ENCODE measurements at regions not wholly inside any gene's neighbourhood (a gene's known extent, or its start where the extent isn't known, plus 50 kb on each side); places are given as distances from the start of the nearest gene placed in this dataset.

- no peak for DNase-seq
- in situ Hi-C loops (cut with MboI; ENCODE audit: low pct_unique_long_range_greater_than_20kb, low sequenced_read_pairs) = no loop called here
Observed at GRCh38 chr2:83654091-83654611, 804.9 kb downstream of the SUCLG1 start.

DNA sequence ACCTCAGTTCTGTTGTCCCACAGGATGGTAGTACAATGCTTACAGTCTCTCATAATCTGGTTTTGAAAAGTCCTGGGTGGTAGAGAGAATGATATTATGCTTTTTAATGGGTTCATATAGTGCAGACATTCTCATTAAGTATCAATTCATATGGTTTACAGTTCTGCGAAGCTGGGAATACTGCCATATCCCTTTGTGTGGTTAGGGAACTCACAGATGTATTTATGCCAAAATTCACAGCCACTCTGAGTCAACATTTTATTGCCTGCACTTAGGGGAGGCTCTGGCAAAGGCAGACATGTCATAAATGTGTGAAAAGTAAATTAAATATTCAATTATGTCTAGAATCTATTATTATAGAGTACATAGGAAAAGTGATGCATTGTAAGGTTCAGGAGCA lies 808.2 kb downstream of the SUCLG1 start:
- in situ Hi-C loops (cut with MboI; ENCODE audit: low pct_unique_long_range_greater_than_20kb, low sequenced_read_pairs) = no loop called here
- DNase-seq = no peak

- DNase-seq = no peak
Observed at GRCh38 chr2:83650161-83650560, 808.9 kb downstream of the SUCLG1 start.

GRCh38 chr2:83640506-83640905 lies 818.6 kb downstream of the SUCLG1 start:
- in situ Hi-C loops (cut with MboI; ENCODE audit: low pct_unique_long_range_greater_than_20kb, low sequenced_read_pairs) = no loop called here
- no peak for DNase-seq

More at GRCh38 chr2:83650161-83650560, 808.9 kb downstream of the SUCLG1 start:
- in situ Hi-C loops (cut with MboI; ENCODE audit: low pct_unique_long_range_greater_than_20kb, low sequenced_read_pairs) = no loop called here

GRCh38 chr2:83633423-83633822 lies 825.7 kb downstream of the SUCLG1 start:
- no peak for DNase-seq
- in situ Hi-C loops (cut with MboI; ENCODE audit: low pct_unique_long_range_greater_than_20kb, low sequenced_read_pairs) = no loop called here

DNA sequence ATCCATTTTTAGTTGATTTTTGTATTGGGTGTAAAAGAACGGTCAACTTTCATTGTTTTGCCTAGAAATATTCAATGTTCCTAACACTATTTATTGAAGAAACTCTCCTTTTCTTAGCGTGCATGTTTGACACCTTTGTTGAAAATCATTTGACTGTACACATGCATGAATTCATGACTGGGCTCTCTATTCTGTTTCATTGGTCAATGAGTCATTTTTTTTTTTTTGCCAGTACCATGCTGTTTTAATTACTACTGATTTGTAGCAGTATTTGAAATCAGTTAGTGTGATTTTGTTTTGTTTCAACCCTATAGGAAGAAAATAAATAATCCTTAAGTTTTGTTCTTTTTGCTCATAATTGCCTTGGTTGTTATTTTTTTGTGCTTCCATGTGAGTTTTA lies 828.7 kb downstream of the SUCLG1 start:
- no peak for DNase-seq
- in situ Hi-C loops (cut with MboI; ENCODE audit: low pct_unique_long_range_greater_than_20kb, low sequenced_read_pairs) = no loop called here

DNA sequence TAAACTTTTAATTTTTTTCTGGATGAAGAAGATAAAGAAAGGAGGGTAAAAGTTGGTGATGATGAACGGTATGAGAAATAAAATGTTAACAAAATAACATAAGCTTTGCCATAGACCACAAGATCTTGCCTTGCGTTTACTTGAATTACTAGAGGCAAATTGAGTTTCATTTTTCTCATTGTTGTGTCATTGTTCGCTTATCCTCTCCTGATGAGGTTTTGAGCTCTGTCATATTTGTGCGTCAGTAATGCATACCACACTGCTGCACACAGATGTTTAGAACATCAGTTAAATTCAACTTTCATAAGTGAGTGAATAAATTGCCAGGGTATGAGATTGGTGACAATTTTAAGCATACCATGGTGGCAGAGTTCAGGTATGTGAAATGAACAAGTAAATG lies 843.6 kb downstream of the SUCLG1 start:
- DNase-seq = no peak
- in situ Hi-C loops (cut with MboI; ENCODE audit: low pct_unique_long_range_greater_than_20kb, low sequenced_read_pairs) = no loop called here

- DNase-seq = no peak
- in situ Hi-C loops (cut with MboI; ENCODE audit: low pct_unique_long_range_greater_than_20kb, low sequenced_read_pairs) = no loop called here
Observed at GRCh38 chr2:83613178-83613577, 845.9 kb downstream of the SUCLG1 start.

DNA sequence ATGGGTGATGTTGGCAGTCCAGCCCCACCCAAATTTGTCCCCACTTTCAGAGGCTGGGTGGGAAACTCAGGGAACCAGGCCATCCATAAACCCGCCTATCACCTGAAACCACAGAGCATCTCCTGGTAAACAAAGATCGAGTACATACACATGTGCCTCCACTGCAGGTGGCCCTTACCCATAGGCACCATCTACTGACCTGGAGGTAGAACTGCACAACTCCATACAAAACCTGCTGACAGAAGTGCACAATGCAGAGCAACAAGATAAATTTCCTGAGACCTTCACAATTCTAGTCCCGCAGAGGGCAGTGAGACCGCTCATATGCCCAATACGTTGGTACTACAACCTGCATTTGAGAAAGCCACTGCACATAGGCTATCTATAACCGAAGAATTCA lies 856.3 kb downstream of the SUCLG1 start:
- in situ Hi-C loops (cut with MboI; ENCODE audit: low pct_unique_long_range_greater_than_20kb, low sequenced_read_pairs) = no loop called here
- DNase-seq = no peak

- in situ Hi-C loops (cut with MboI; ENCODE audit: low pct_unique_long_range_greater_than_20kb, low sequenced_read_pairs) = no loop called here
Observed at GRCh38 chr2:83596592-83597282, 862.3 kb downstream of the SUCLG1 start.

GRCh38 chr2:83595926-83596325 lies 863.2 kb downstream of the SUCLG1 start:
- no peak for DNase-seq
- in situ Hi-C loops (cut with MboI; ENCODE audit: low pct_unique_long_range_greater_than_20kb, low sequenced_read_pairs) = no loop called here

More at GRCh38 chr2:83596592-83597282, 862.3 kb downstream of the SUCLG1 start:
- DNase-seq = no peak

DNA sequence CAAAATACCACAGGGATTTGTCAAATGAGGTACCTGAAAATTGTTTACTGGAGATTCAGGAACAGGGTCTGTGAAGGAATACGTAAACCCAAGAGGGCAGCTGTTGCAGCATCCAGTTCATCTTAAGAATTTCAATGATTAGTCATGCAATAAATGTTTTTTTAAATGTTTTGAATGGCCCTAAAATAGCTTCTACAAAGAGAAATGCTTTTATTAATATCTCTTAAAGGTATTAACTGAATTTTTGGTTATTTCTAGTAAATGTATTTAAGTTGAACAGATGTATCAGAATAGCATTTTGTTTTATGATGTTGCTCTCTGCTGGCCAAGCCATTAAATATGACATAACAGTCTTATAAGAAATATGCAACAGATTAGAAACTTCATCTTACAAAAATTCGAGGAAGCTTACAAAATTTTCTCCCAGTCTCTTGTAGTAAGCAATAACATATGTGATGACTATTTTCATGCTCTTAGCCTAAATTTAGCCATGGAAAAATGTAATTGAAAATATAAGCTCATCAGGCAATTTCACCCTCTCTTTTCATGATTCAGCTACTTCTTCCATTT lies 863.9 kb downstream of the SUCLG1 start:
- DNase-seq = no peak
- in situ Hi-C loops (cut with MboI; ENCODE audit: low pct_unique_long_range_greater_than_20kb, low sequenced_read_pairs) = no loop called here

GRCh38 chr2:83594241-83595120 lies 864.6 kb downstream of the SUCLG1 start:
- in situ Hi-C loops (cut with MboI; ENCODE audit: low pct_unique_long_range_greater_than_20kb, low sequenced_read_pairs) = no loop called here
- no peak for DNase-seq

DNA sequence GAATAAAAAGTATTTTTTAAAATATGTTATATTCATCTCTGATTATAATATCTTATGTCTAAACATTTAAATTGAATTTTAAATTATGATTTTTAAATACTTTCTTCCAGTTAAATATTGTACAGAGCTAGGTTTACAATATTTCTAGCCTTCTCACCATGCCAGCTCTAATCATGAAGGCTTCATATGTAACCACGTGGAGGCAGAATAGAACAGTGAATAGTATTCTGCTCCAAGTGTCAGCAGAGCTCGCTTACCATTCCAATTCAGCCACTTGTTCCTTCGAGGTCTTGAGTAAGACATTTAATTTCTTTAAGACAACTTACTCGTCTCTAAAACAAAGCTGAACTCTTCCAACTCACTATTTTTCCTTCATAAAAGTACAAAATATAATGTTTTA lies 871.8 kb downstream of the SUCLG1 start:
- in situ Hi-C loops (cut with MboI; ENCODE audit: low pct_unique_long_range_greater_than_20kb, low sequenced_read_pairs) = no loop called here
- DNase-seq = no peak

GRCh38 chr2:83585250-83585649 lies 873.8 kb downstream of the SUCLG1 start:
- in situ Hi-C loops (cut with MboI; ENCODE audit: low pct_unique_long_range_greater_than_20kb, low sequenced_read_pairs) = no loop called here
- DNase-seq = no peak

- in situ Hi-C loops (cut with MboI; ENCODE audit: low pct_unique_long_range_greater_than_20kb, low sequenced_read_pairs) = no loop called here
- no peak for DNase-seq
Observed at GRCh38 chr2:83584672-83585071, 874.4 kb downstream of the SUCLG1 start.

DNA sequence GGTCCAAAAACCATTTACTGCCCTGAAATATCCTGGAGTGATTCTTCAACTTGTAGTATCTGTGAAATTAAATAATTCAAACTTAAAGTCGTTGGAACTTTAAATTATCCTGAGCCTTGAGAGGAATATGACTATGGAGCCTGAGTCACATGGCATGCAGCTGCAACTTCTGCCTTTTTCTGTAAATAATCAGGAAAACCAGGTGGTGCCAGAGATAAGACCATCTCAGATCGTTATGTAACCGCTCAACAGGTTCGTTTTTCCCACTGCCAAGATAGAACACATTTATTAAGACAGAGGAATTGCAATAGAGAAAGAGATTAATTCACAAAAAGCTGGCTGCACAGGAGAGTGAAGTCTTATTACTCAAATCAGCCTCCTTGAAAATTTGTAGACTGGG lies 876.5 kb downstream of the SUCLG1 start:
- DNase-seq = no peak
- in situ Hi-C loops (cut with MboI; ENCODE audit: low pct_unique_long_range_greater_than_20kb, low sequenced_read_pairs) = no loop called here

- DNase-seq = no peak
- in situ Hi-C loops (cut with MboI; ENCODE audit: low pct_unique_long_range_greater_than_20kb, low sequenced_read_pairs) = no loop called here
Observed at GRCh38 chr2:83579507-83579906, 879.6 kb downstream of the SUCLG1 start.

GRCh38 chr2:83578405-83578804 lies 880.7 kb downstream of the SUCLG1 start:
- in situ Hi-C loops (cut with MboI; ENCODE audit: low pct_unique_long_range_greater_than_20kb, low sequenced_read_pairs) = no loop called here
- no peak for DNase-seq

- DNase-seq = no peak
- in situ Hi-C loops (cut with MboI; ENCODE audit: low pct_unique_long_range_greater_than_20kb, low sequenced_read_pairs) = no loop called here
Observed at GRCh38 chr2:83574614-83575013, 884.5 kb downstream of the SUCLG1 start.
